ENCODE measurements at regions not wholly inside any gene's neighbourhood (a gene's known extent, or its start where the extent isn't known, plus 50 kb on each side); places are given as distances from the start of the nearest gene placed in this dataset.

GRCh38 chr12:124663206-124663605 lies 95.8 kb upstream of the NCOR2 start:
- Histone ChIP-seq H3K4me1 (ENCODE audit: control insufficient read depth, low read length) (no peaks in the 10 kb centered on the region), H3K79me2 (ENCODE audit: control insufficient read depth, low read length) (no peaks in the 10 kb centered on the region), H3K9me3 (ENCODE audit: control insufficient read depth, insufficient read depth, low read length) (no peaks in the 10 kb centered on the region), H3K4me3 (ENCODE audit: low read length) (no peak overlapping the region), H4K20me1 (ENCODE audit: control insufficient read depth, insufficient read depth, low read depth, low read length) (no peaks in the 10 kb centered on the region), H3K27ac (ENCODE audit: low read depth, low read length) (no peak overlapping the region), H3K36me3 (ENCODE audit: control insufficient read depth, low read length) (no peaks in the 10 kb centered on the region), H3K9me2 (replicated peaks; ENCODE audit: control insufficient read depth, low read length) (no peaks in the 10 kb centered on the region), H3K27me3 (ENCODE audit: control insufficient read depth, low read length) (no peaks in the 10 kb centered on the region), H3K4me2 (ENCODE audit: low read length) (no peak overlapping the region), H3F3A (ENCODE audit: control insufficient read depth, insufficient read depth) (no peaks in the 10 kb centered on the region)
- TF ChIP-seq EZH2phosphoT487 (IDR thresholded peaks at IDR 0.05; ENCODE audit: borderline replicate concordance, low read length), result no peak
- TF ChIP-seq CTCF (IDR thresholded peaks at IDR 0.05; ENCODE audit: low read depth, low read length, poor library complexity, severe bottlenecking), result no peak

- no peak for TF ChIP-seq CTCF (IDR thresholded peaks at IDR 0.05; ENCODE audit: low read depth, low read length, poor library complexity, severe bottlenecking)
- no peak for TF ChIP-seq EZH2phosphoT487 (IDR thresholded peaks at IDR 0.05; ENCODE audit: borderline replicate concordance, low read length)
- Histone ChIP-seq H3K79me2 (ENCODE audit: control insufficient read depth, low read length) (no peaks in the 10 kb centered on the region), H4K20me1 (ENCODE audit: control insufficient read depth, insufficient read depth, low read depth, low read length) (no peaks in the 10 kb centered on the region), H3K4me2 (ENCODE audit: low read length) (no peak overlapping the region), H3K4me1 (ENCODE audit: control insufficient read depth, low read length) (no peaks in the 10 kb centered on the region), H3K27ac (ENCODE audit: low read depth, low read length) (no peak overlapping the region), H3K9me3 (ENCODE audit: control insufficient read depth, insufficient read depth, low read length) (no peaks in the 10 kb centered on the region), H3K9me2 (replicated peaks; ENCODE audit: control insufficient read depth, low read length) (no peaks in the 10 kb centered on the region), H3K4me3 (ENCODE audit: low read length) (no peak overlapping the region), H3K36me3 (ENCODE audit: control insufficient read depth, low read length) (no peaks in the 10 kb centered on the region), H3K27me3 (ENCODE audit: control insufficient read depth, low read length) (no peaks in the 10 kb centered on the region), H3F3A (ENCODE audit: control insufficient read depth, insufficient read depth) (no peaks in the 10 kb centered on the region)
Observed at GRCh38 chr12:124661341-124661740, 93.9 kb upstream of the NCOR2 start.

GRCh38 chr12:124660851-124661250 lies 93.4 kb upstream of the NCOR2 start:
- TF ChIP-seq EZH2phosphoT487 (IDR thresholded peaks at IDR 0.05; ENCODE audit: borderline replicate concordance, low read length), result no peak
- TF ChIP-seq CTCF (IDR thresholded peaks at IDR 0.05; ENCODE audit: low read depth, low read length, poor library complexity, severe bottlenecking), result no peak
- Histone ChIP-seq H3K79me2 (ENCODE audit: control insufficient read depth, low read length) (no peaks in the 10 kb centered on the region), H3F3A (ENCODE audit: control insufficient read depth, insufficient read depth) (no peaks in the 10 kb centered on the region), H3K27me3 (ENCODE audit: control insufficient read depth, low read length) (no peaks in the 10 kb centered on the region), H3K4me1 (ENCODE audit: control insufficient read depth, low read length) (no peaks in the 10 kb centered on the region), H3K4me3 (ENCODE audit: low read length) (no peak overlapping the region), H4K20me1 (ENCODE audit: control insufficient read depth, insufficient read depth, low read depth, low read length) (no peaks in the 10 kb centered on the region), H3K36me3 (ENCODE audit: control insufficient read depth, low read length) (no peaks in the 10 kb centered on the region), H3K9me3 (ENCODE audit: control insufficient read depth, insufficient read depth, low read length) (no peaks in the 10 kb centered on the region), H3K27ac (ENCODE audit: low read depth, low read length) (no peak overlapping the region), H3K9me2 (replicated peaks; ENCODE audit: control insufficient read depth, low read length) (no peaks in the 10 kb centered on the region), H3K4me2 (ENCODE audit: low read length) (no peak overlapping the region)

All from DOHH2 (cell line).